ENCODE measurements at regions not wholly inside any gene's neighbourhood (a gene's known extent, or its start where the extent isn't known, plus 50 kb on each side); places are given as distances from the start of the nearest gene placed in this dataset.

- no peak for TF ChIP-seq ZC3H11A (IDR thresholded peaks at IDR 0.05; ENCODE audit: low read depth, low read length)
- TF ChIP-seq CTCF (IDR thresholded peaks at IDR 0.05 in 2 of 3, conservative IDR thresholded peaks at IDR 0.05 in 1 of 3; ENCODE audit: insufficient read depth in 2 of 3, low read depth in 1 of 3, low read length in 3 of 3): no peak
These were observed 467.0 kb upstream of the GOT2 start (continued) for GRCh38 chr16:59201160-59201559.

GRCh38 chr16:59198487-59198886 lies 464.4 kb upstream of the GOT2 start:
- no peak for FAIRE-seq
- H3K79me2 ChIP-seq (ENCODE audit: control insufficient read depth, insufficient read depth, low read length): no peaks in the 10 kb centered on the region
- ChIA-PET POLR2A (no interaction called here), CTCF (ENCODE audit: low intra/inter-chr PET ratio) (no interaction called here)
- no peak overlapping the region for H2AFZ ChIP-seq (ENCODE audit: low read depth, low read length)
- DNase-seq (ENCODE audit: extremely low read depth in 1 of 4, low spot score in 3 of 4): no peak
- no peak overlapping the region for H3K27ac ChIP-seq (ENCODE audit: extremely low read depth, low read depth, low read length)
- BruUV-seq (replicated peaks): no TSS peak
- no peak for ATAC-seq
- 0% methylated on average over 3 of the region's 3 CpGs for WGBS (ENCODE audit: insufficient coverage, low coverage, missing lambda C conversion rate)
- H3K9me1 ChIP-seq (ENCODE audit: control insufficient read depth, insufficient read depth, low read length): no peaks in the 10 kb centered on the region
- in situ Hi-C loops (cut with MboI) (no loop called here), intact Hi-C loops (cut with micrococcal nuclease) (no loop called here)
- H3K9me3 ChIP-seq (replicated peaks; ENCODE audit: control insufficient read depth, insufficient read depth, low read depth, low read length): no peaks in the 10 kb centered on the region
- no peaks in the 10 kb centered on the region for H3K27me3 ChIP-seq (ENCODE audit: control insufficient read depth in 2 of 2, insufficient read depth in 2 of 2, low read length in 2 of 2)
- no peak overlapping the region for H3K9ac ChIP-seq (ENCODE audit: insufficient read depth in 1 of 2, low read depth in 2 of 2, low read length in 2 of 2)
- H3K4me2 ChIP-seq (ENCODE audit: insufficient read depth, low read length): no peak overlapping the region
- no peaks in the 10 kb centered on the region for H4K20me1 ChIP-seq (replicated peaks; ENCODE audit: control insufficient read depth, insufficient read depth, low read length)
- H3K36me3 ChIP-seq (ENCODE audit: control insufficient read depth, insufficient read depth, low read length): no peaks in the 10 kb centered on the region
- H3K4me1 ChIP-seq (replicated peaks in 1 of 2; ENCODE audit: control insufficient read depth in 2 of 2, insufficient read depth in 2 of 2, low read length in 2 of 2): no peaks in the 10 kb centered on the region
- no peak overlapping the region for H3K4me3 ChIP-seq
- no peak for TF ChIP-seq ZNF239 (CRISPR knock-in tag; IDR thresholded peaks at IDR 0.05)
- TF ChIP-seq BACH1 (tag; IDR thresholded peaks at IDR 0.05): no peak
- no peak for TF ChIP-seq MTA3 (IDR thresholded peaks at IDR 0.05; ENCODE audit: borderline replicate concordance)
- no peak for TF ChIP-seq TEAD4 (IDR thresholded peaks at IDR 0.05; ENCODE audit: low read length)
- no peak for TF ChIP-seq TEAD4 (CRISPR knock-in tag; IDR thresholded peaks at IDR 0.05; ENCODE audit: borderline replicate concordance)
- TF ChIP-seq TCF3 (CRISPR knock-in tag; IDR thresholded peaks at IDR 0.05): no peak
- no peak for TF ChIP-seq LARP7 (IDR thresholded peaks at IDR 0.05)
- no peak for TF ChIP-seq THRB (CRISPR knock-in tag; conservative IDR thresholded peaks at IDR 0.05)
- no peak for TF ChIP-seq MBD2 (IDR thresholded peaks at IDR 0.05; ENCODE audit: borderline replicate concordance, low read depth)
- TF ChIP-seq PREB (CRISPR knock-in tag; IDR thresholded peaks at IDR 0.05): no peak
- no peak for TF ChIP-seq ARHGAP35 (IDR thresholded peaks at IDR 0.05; ENCODE audit: partially characterized antibody)
- no peak for TF ChIP-seq HDAC6 (IDR thresholded peaks at IDR 0.05; ENCODE audit: low read depth, low read length)
- no peak for TF ChIP-seq TFE3 (CRISPR knock-in tag; IDR thresholded peaks at IDR 0.05)
- TF ChIP-seq RB1 (IDR thresholded peaks at IDR 0.05; ENCODE audit: low read depth): no peak
- TF ChIP-seq NRF1 (conservative IDR thresholded peaks at IDR 0.05 in 1 of 2, IDR thresholded peaks at IDR 0.05 in 1 of 2): no peak
- no peak for TF ChIP-seq KLF6 (CRISPR knock-in tag; IDR thresholded peaks at IDR 0.05; ENCODE audit: borderline replicate concordance)
- TF ChIP-seq WHSC1 (IDR thresholded peaks at IDR 0.05; ENCODE audit: low read length): no peak
